NCI-H1930 (cell line): ENCODE measurements at regions not wholly inside any gene's neighbourhood (a gene's known extent, or its start where the extent isn't known, plus 50 kb on each side); places are given as distances from the start of the nearest gene placed in this dataset.
"Not testable (repeated sequence)": the region's sequence is repeated elsewhere in the genome, so short reads cannot be mapped to it uniquely, and the experiment has no call there.

ENCODE experiments used
- DNase-seq, 2 experiments: peaks; one replicate each; lab custom pipeline; 2025; lab: John Stamatoyannopoulos, UW

DNA sequence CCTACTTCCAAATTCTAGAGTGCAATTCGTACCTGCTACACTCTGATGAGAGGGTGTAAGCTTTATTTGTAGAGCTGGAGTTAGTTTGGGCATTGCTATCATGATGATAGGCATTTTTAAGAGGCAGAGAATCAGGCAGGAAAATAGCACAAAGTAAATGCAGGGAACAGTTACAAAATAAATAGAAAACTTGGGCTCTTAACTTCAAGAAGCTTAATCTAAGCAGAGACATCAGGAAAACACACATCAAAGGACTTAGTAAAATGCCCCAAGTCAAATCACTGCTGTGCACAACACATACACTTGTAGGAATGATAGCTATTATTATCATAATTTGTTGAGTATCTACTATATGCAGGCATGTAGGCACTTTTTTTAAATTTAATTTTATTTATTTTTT is 381.2 kb downstream of the CD83 start:
- DNase-seq = no peak

DNA sequence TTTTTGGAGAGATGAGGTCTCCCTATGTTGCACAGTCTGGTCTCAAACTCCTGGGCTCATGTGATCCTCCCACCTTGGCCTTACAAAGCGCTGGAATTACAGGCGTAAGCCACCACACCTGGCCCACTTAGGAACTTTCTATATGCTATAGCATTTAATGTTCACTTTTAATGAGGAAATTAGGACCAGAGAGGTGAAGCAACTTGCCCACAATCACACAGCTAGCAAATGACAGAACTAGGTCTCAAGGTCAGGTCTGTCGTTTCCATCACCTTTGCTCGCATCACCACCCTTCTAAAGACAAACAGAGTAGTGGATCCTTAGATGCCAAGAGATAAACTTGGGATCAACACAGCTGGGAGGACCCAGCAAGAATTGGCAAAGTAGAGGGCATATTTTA is 381.7 kb downstream of the CD83 start:
- no peak for DNase-seq

GRCh38 chr6:14499841-14500240 is 382.3 kb downstream of the CD83 start:
- no peak for DNase-seq

- no peak for DNase-seq
Observed at GRCh38 chr6:14500809-14501208, 383.2 kb downstream of the CD83 start.

GRCh38 chr6:14501240-14501639 is 383.7 kb downstream of the CD83 start:
- DNase-seq = no peak

DNA sequence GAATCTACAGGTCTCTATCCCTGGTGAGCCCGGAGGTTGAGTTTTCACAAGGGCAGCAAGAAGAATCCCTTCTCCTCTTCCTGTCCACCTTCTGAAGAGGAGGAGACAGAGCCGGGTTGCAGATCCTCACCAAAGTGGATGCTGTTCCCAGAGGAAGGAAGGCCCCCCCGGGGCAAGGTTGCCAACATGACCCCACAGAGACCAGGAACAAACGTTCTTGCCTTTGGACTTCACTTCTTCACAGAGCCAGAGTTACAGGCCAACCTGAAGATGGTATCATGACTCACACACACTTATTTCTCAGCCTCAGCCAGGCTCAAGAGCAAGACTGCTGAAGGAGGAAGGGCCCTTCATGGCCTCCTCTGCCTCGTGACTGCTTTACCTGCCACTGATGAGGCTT is 384.3 kb downstream of the CD83 start:
- no peak for DNase-seq

GRCh38 chr6:14502551-14502950 is 385.0 kb downstream of the CD83 start:
- DNase-seq = no peak

DNA sequence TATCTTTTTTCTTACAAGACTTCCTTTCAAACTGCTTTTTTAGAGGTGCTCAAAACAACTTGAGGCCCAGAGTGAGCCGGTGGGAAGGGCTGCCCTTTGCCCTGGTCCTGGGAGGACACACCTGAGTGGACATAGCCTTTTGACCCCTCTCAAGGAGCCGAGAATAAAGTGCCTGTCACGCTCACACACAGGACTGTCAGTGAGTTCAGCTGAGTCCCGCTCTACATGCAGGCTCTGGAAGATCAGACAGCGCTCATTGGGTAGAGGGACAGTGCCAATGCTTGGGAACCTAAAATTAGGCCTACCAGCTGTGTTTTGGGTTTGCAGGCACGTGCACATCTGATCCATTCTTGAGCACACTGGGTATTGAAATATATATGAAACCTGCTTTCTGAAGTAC is 387.8 kb downstream of the CD83 start:
- no peak for DNase-seq

- no peak for DNase-seq
Observed at GRCh38 chr6:14506656-14507246, 389.2 kb downstream of the CD83 start.

DNA sequence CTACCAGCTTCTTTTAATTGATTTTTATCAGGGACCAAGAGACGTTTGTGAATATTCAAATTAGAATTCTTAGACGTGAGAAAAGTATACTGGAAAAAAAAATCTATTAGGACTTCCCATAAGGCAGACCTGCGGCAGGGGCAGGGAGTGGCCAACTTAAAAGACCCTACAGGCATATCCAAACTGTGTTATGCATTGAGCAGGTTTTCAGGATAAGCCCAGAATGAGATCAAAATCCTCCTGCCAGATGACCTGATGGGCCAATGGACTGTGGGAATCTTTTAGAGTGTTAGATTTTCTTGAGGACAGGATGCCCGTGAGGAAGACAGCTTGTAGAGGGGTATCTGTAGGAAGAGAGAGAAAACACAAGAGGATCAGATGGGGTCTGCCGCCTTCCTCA is 391.5 kb downstream of the CD83 start:
- DNase-seq = no peak

- no peak for DNase-seq
Observed at GRCh38 chr6:14510038-14510437, 392.5 kb downstream of the CD83 start.

- no peak for DNase-seq
Observed at GRCh38 chr6:14511061-14511586, 393.6 kb downstream of the CD83 start.

DNA sequence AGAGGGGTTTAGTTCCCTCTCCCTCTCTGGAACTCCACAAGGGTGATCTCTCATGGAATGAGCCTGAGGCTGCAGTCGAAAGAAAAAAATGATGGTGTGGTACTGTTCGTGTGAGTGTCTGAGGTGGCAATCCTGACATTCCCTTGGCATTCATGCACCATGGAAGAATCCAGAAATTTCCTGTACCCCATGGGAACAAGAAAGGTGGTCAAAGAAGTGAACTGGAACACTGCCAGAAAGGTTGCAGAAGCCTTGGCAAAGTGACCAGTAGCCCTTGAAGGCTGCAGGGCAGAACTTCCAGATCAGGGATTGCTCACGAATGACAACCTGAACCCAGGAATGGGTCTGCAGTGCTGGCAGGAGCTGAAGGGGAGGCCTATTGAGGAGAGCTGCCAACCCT is 394.7 kb downstream of the CD83 start:
- no peak for DNase-seq

GRCh38 chr6:14513496-14514393 is 396.2 kb downstream of the CD83 start:
- no peak for DNase-seq

- DNase-seq = no peak
Observed at GRCh38 chr6:14516956-14517355, 399.4 kb downstream of the CD83 start.

GRCh38 chr6:14517516-14518105 is 400.0 kb downstream of the CD83 start:
- DNase-seq = no peak

DNA sequence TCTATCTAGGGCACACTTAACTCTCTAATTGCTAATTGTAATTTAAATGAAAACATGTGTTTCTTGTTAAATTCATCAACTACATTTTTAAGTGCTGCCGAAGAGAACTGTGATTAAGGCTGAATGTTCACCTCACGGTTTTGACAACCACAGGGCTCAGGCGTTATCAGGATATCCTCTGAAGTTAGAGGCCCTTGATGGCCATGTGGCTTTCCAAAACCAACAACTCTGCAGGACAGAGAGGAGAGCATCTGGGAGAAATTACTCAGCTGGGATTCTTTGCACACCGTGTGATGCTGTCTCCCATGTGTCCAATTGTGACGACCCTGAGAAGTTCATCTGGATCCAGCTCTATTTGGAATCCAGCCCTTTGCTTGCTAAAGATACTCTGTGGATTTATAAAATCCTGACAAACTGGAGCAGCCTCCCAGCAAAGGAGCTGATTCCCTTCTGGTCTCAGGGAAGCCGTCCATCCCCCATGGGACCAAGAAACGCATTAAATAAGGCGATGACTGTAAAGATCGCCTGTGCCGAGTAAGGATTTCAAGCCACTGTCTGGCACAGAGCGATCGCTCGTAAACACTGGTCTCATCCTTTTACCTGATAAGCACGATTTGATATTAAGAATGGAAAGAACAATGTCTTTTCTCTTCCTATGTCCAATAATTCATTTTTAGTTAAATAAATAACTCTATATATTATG is 401.1 kb downstream of the CD83 start:
- no peak for DNase-seq

DNA sequence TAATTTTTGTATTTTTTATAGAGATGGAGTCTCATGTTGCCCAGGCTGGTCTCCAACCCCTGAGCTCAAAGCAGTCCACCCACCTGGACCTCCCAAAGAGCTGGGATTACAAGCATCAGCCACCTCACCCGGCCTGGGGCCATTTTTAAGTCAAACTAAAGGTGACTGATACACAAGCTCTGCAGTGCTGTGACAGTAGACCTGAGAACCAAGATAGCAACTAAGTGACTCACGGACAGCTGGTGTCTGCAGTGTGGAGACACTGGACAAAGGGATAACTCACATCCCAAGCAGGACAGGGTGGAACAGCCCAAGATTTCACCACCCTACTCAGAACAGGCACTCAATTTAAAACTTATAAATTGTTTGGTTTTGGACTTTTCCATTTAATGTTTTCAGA is 402.5 kb downstream of the CD83 start:
- no peak for DNase-seq

DNA sequence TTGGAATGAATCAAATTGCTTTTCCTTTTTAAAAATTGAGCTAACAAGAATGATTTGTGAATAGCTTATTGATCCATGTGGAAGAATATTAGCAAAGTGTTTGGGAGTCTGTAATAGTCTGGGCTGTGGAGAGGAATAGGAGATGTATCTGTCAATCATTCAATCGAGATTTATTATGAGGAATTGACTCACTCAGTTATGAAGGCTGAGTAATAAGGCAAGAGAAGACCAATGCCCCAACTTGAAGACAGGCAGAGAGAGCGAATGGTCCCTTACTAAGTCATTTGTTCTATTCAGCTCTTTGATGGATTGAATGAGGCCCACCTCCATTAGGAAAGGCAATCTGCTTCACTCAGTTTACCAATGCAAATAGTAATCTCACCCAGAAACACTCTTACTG is 403.0 kb downstream of the CD83 start:
- DNase-seq = no peak

- no peak for DNase-seq
Observed at GRCh38 chr6:14521141-14521540, 403.6 kb downstream of the CD83 start.

DNA sequence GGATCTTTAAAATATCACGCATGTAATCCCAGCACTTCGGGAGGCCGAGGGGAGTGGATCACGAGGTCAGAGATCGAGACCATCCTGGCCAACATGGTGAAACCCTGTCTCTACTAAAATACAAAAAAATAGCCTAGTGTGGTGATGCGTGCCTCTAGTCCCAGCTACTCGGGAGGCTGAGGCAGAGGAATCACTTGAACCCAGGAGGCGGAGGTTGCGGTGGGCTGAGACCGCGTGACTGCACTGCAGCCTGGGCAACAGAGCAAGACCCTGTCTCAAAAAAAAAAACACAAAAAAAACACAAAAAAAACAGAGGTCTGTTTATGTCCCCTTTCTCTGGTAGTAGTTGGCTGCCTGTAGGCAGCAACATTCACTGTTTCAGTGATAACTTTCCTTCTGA is 404.3 kb downstream of the CD83 start:
- DNase-seq = not testable (repeated sequence)

DNA sequence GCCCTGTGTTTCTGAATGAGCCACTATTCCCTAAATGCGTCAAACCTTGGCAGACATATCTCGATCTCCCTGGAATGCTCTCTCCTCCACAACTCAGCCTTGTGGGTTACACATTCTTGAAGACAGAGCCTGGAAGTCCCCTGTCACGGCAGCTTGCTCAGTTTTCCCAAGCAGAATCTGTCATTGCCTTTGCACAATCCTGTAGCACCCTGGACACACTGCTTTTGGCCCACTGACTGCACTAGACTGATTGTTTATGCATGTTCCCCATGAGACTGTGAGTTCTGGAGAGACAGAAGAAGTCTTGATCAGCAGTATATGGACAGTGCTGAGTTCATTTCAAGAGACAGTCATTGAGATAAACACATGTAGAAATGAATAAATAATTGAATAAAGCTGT is 406.7 kb downstream of the CD83 start:
- no peak for DNase-seq
